ENCODE measurements at regions not wholly inside any gene's neighbourhood (a gene's known extent, or its start where the extent isn't known, plus 50 kb on each side); places are given as distances from the start of the nearest gene placed in this dataset.

- TF ChIP-seq EZH2 (IDR thresholded peaks at IDR 0.05; ENCODE audit: borderline replicate concordance, low read depth, low read length, severe bottlenecking) (no peak), POLR2A (IDR thresholded peaks at IDR 0.05; ENCODE audit: low read depth, low read length) (no peak), MAX (IDR thresholded peaks at IDR 0.05; ENCODE audit: insufficient read depth, insufficient read length) (no peak), CTCF (IDR thresholded peaks at IDR 0.05; ENCODE audit: extremely low read depth in 1 of 2, insufficient read depth in 1 of 2, low read depth in 1 of 2, low read length in 2 of 2) (no peak), POLR2AphosphoS5 (IDR thresholded peaks at IDR 0.05; ENCODE audit: insufficient read depth, low read depth, low read length) (no peak), GATA2 (IDR thresholded peaks at IDR 0.05; ENCODE audit: insufficient read depth, insufficient read length, low read depth, low read length) (no peak), FOS (IDR thresholded peaks at IDR 0.05; ENCODE audit: borderline replicate concordance, insufficient read depth, low read length) (no peak), MYC (IDR thresholded peaks at IDR 0.05; ENCODE audit: low read depth, low read length) (no peak)
Observed at GRCh38 chr5:67257500-67257899, 60.9 kb upstream of the CD180 start.

Measured in endothelial cell of umbilical vein (primary cell).